ENCODE measurements at regions not wholly inside any gene's neighbourhood (a gene's known extent, or its start where the extent isn't known, plus 50 kb on each side); places are given as distances from the start of the nearest gene placed in this dataset.

DNA sequence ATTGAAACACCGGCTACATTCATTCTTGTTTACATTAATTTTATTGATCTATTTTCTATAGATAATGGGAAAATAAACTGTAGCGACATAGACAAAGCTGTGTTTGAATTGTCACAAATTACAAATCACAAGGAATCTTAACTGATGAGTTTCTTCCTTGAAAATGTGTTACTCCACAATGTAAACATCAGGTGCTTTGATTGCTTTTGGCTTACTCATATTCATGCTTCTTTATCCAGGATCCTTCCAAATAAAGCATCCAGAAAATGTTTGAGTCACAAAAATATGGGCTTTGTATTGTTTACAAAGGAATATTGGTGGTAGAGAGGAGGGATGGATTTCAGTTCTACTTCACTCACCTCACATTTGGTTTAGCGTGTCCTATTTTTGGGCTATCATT, 64.0 kb downstream of the BMP2 start:
- intact Hi-C loops (cut with micrococcal nuclease), result no loop called here

GRCh38 chr20:6832811-6833210, 65.3 kb downstream of the BMP2 start:
- intact Hi-C loops (cut with micrococcal nuclease), result no loop called here

- intact Hi-C loops (cut with micrococcal nuclease), result no loop called here
Observed at GRCh38 chr20:6835609-6836008, 68.1 kb downstream of the BMP2 start.

GRCh38 chr20:6836821-6837374, 69.4 kb downstream of the BMP2 start:
- intact Hi-C loops (cut with micrococcal nuclease), result no loop called here

- intact Hi-C loops (cut with micrococcal nuclease), result no loop called here
Observed at GRCh38 chr20:6837730-6838129, 70.2 kb downstream of the BMP2 start.

DNA sequence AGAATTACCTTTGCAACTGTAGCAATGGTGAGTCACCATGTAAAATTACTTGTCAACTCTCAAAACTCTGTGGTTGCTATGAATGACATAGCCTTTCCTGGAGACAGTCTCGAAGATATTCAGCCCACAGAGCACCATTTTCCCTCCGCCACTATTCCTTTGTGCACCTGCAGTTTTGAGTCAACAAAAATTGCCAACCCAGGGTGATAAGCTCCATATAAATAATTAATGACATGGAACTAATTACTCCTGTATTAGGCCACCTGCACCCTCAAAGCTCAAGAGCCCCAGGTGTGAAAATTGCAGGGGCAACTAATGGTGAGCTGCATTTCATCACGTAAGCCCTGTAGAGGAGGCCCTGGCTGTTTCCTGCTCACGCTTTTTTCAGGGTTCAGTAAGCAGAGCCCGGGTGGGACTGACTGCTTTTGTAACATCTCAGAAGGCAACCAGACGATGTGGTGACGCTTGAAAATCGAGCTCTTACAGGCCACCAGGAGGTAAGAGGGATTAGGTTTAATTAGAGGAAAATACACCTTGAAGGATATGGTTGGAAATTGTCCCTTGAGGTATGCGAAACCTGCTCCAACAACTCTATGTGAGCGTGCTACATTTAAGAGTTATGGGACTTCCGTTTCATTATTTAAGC, 70.8 kb downstream of the BMP2 start:
- intact Hi-C loops (cut with micrococcal nuclease), result no loop called here

GRCh38 chr20:6841128-6841527, 73.6 kb downstream of the BMP2 start:
- intact Hi-C loops (cut with micrococcal nuclease), result no loop called here

DNA sequence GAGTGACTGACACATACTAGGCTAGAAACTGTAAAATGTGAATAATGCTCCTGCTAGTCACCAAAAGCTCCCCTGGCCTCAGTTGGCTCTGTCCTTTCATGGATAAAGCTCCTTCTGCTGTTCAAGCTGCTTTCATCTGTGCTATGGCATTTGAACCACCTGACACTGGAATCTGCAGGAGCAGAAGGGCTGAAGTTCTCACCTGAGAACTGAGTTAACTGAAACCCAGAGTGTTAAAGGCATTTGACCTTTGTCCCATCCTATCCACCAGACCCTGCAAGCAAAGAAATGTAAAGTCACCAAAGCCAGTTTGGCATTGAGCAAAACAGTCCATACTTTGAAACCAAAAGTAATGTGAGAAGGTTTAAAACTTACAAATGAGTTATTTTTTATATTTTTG, 77.7 kb downstream of the BMP2 start:
- intact Hi-C loops (cut with micrococcal nuclease), result no loop called here

- intact Hi-C loops (cut with micrococcal nuclease), result no loop called here
Observed at GRCh38 chr20:6848041-6848440, 80.6 kb downstream of the BMP2 start.

- intact Hi-C loops (cut with micrococcal nuclease), result no loop called here
Observed at GRCh38 chr20:6848992-6849391, 81.5 kb downstream of the BMP2 start.

DNA sequence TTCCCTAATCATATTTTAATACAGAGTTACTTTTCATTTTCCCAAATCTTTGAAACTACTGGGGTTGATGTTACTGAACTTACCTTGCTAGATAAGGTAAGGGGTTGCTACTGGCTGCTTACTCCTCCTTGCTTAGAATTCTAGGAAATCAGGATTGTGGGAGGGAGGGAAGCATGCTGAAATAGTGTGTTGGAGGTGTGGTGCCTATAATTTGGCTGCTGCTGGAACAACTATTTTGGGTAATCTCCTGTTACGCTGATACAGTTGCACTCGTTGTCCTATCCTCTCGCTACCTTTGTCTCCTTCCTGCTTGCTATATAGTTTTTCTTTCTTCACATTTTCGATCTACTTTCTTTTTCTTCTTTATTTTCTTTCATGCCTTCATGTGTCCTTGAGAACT, 83.7 kb downstream of the BMP2 start:
- intact Hi-C loops (cut with micrococcal nuclease), result no loop called here

- intact Hi-C loops (cut with micrococcal nuclease), result no loop called here
Observed at GRCh38 chr20:6852478-6852877, 85.0 kb downstream of the BMP2 start.

- intact Hi-C loops (cut with micrococcal nuclease), result no loop called here
Observed at GRCh38 chr20:6855104-6855503, 87.6 kb downstream of the BMP2 start.

- intact Hi-C loops (cut with micrococcal nuclease), result no loop called here
Observed at GRCh38 chr20:6855796-6856195, 88.3 kb downstream of the BMP2 start.

DNA sequence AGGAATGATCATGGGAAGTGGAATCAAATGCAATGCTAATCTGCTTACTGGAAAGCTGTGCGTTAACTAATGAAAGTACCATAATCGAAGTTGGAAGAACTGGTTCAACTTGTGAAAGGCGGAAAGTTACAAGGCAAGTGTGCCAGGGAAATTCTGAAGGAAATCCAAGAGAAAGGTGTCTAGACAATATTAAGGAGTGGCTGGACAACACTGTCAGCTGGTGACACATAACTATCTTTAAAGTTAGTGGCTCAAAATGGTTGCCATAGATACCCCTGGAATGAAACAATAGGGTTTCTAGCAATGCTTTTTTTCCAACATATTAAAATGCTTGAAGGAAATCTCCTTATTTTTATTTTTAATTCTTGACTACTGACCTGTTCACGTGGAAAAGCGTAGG, 90.4 kb downstream of the BMP2 start:
- intact Hi-C loops (cut with micrococcal nuclease), result no loop called here

GRCh38 chr20:6863355-6863754, 95.9 kb downstream of the BMP2 start:
- intact Hi-C loops (cut with micrococcal nuclease), result no loop called here

- intact Hi-C loops (cut with micrococcal nuclease), result no loop called here
Observed at GRCh38 chr20:6863798-6864201, 96.3 kb downstream of the BMP2 start.

DNA sequence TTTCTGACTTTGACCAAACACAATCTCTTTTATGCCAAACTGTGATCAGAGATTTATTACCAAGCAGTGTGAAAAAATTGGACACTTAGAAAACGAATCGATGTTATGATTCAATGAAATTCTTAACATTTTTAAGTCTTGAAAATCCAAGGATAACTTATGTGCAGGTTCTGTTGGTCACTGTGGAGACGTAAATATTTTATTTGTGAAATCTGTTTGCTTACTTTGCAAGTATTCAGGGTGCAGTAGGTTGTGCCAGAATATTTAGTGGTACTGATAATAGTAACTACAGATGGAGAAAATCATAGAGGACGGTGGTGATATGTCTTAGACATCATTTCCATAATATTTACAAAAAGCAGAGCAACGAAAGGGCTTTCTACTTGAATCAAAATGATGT, 97.3 kb downstream of the BMP2 start:
- intact Hi-C loops (cut with micrococcal nuclease), result no loop called here

DNA sequence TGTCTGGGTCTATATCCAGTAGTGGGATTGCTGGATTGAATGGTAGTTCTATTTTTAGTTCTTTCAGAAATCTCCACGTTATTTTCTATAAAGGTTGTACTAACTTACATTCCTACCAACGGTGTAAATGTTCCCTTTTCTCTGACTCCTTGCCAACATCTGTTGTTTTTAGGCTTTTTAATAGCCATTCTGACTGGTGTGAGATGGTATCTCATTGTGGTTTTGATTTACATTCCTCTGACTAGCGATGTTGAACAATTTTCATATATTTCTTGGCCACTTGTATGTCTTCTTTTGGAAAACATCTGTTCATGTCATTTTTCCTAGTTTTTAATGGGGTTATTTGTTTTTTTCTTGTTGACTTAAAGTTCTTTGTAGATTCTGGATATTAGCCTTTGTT, 99.3 kb downstream of the BMP2 start:
- intact Hi-C loops (cut with micrococcal nuclease), result no loop called here

GRCh38 chr20:6868861-6869260, 101.4 kb downstream of the BMP2 start:
- intact Hi-C loops (cut with micrococcal nuclease), result no loop called here

DNA sequence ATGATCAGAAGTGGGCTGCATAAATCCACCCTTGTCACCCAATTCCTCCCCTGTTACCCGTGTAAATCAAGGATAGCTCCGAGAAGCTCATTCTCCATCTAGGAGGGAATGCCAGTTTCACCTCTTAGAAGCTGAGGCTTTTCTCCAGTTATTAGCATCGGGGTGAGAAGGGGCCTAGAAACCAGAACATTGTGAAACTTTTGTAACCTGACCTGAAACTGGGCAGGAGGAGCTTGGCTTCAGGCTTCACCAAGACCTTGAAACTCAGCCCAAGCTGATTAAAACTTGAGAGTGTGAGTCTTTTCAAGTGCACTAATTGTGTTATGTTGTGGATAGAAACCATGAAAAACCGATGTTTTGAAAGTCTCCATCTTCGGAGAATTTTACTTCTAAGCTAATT, 103.1 kb downstream of the BMP2 start:
- intact Hi-C loops (cut with micrococcal nuclease), result no loop called here

DNA sequence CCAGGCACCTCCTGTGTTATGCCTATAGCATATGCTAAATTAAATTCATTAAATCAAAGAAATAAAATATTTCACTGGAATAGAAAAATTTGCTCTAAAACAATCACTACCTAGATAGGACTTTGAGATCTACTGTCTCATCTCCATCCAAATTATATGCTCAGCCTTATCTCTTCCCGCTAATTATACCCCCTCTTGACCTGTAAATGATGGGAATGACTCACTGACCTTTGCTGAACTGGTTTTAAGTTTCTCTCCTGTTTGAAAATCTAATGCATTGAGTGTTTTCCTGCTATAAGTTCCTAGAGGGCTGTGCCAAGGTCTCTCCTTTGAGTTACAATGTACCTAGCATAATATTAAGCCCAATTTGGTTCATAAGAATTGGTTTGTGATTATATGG, 110.1 kb downstream of the BMP2 start:
- intact Hi-C loops (cut with micrococcal nuclease), result no loop called here

GRCh38 chr20:6882561-6883291, 115.2 kb downstream of the BMP2 start:
- intact Hi-C loops (cut with micrococcal nuclease), result no loop called here

Measured in T-helper 2 cell treated with Interferon-gamma antibody and Interleukin-4, amounts not matched to agents 100 ng/mL and 5 ng/mL, for 36 hours (primary cell).